Coronary artery (tissue), 2 donors: ENCODE measurements at regions not wholly inside any gene's neighbourhood (a gene's known extent, or its start where the extent isn't known, plus 50 kb on each side); places are given as distances from the start of the nearest gene placed in this dataset.
"Not testable (repeated sequence)": the region's sequence is repeated elsewhere in the genome, so short reads cannot be mapped to it uniquely, and the experiment has no call there.

ENCODE experiments used
- DNase-seq: peaks from one replicate; pipeline ENCODE4 v3.0.0-alpha.2; 2017; ENCODE audit warnings: low spot score
- H3K27ac ChIP-seq, 2 donors: fragments of 200-600 bp; sonication (generic); one replicate each; pipeline ENCODE4 v1.5.1; 2016 to 2019
- H3K4me3 ChIP-seq: fragments of 200-600 bp; sonication (generic); 2 replicates; pipeline ENCODE4 v1.5.1; 2016; ENCODE audit warnings: mild to moderate bottlenecking, moderate library complexity
- TF ChIP-seq, protein P1 (sequence below): fragments of 200-600 bp; sonication (generic); IDR thresholded peaks from one replicate; pipeline ENCODE4 v1.5.1; 2019; ENCODE audit warnings: antibody characterized with exemption

DNA sequence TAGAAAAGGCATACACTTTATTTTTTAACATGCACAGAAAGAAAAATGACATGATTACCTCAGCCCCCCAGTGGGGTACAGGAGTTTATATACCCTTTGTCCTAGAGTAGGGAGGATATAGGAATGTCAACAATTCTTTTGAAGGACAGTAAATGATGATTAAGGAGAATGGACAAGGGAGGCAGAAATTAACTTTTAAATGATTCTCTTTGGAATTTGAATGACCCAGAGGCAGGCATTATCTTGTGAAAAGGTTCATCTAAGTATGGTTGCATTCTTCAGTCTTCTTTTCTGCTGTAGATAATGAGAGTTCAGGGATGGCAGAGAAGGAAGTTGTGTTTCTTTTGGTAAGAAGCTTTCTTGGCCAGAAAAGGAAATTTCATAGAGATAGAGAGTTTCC, 971.3 kb downstream of the CNTNAP5 start:
- no peak for DNase-seq
- no peak overlapping the region for H3K27ac ChIP-seq
- TF ChIP-seq, protein P1, sequence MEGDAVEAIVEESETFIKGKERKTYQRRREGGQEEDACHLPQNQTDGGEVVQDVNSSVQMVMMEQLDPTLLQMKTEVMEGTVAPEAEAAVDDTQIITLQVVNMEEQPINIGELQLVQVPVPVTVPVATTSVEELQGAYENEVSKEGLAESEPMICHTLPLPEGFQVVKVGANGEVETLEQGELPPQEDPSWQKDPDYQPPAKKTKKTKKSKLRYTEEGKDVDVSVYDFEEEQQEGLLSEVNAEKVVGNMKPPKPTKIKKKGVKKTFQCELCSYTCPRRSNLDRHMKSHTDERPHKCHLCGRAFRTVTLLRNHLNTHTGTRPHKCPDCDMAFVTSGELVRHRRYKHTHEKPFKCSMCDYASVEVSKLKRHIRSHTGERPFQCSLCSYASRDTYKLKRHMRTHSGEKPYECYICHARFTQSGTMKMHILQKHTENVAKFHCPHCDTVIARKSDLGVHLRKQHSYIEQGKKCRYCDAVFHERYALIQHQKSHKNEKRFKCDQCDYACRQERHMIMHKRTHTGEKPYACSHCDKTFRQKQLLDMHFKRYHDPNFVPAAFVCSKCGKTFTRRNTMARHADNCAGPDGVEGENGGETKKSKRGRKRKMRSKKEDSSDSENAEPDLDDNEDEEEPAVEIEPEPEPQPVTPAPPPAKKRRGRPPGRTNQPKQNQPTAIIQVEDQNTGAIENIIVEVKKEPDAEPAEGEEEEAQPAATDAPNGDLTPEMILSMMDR, result no peak
- no peak overlapping the region for H3K4me3 ChIP-seq

DNA sequence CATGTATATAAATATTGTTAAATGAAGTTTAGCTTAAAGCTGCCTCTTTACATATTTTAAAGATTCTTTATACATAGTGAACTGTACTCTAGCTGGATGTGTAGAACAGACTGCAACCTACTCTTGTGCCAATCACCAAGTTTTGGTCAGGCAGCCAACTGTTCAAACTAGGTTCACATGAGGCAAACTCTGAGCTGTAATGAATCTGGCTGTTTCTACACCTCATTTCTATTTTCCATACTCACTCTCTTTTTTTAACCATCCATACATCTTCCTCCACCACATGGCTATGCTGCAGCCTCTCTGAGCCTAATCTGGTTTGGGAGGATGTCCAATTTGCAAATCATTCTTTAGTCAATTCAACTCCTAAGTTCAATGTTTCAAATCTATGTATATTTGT, 974.8 kb downstream of the CNTNAP5 start:
- H3K4me3 ChIP-seq, result no peak overlapping the region
- TF ChIP-seq, protein P1, result no peak
- DNase-seq, result no peak
- no peak overlapping the region for H3K27ac ChIP-seq

DNA sequence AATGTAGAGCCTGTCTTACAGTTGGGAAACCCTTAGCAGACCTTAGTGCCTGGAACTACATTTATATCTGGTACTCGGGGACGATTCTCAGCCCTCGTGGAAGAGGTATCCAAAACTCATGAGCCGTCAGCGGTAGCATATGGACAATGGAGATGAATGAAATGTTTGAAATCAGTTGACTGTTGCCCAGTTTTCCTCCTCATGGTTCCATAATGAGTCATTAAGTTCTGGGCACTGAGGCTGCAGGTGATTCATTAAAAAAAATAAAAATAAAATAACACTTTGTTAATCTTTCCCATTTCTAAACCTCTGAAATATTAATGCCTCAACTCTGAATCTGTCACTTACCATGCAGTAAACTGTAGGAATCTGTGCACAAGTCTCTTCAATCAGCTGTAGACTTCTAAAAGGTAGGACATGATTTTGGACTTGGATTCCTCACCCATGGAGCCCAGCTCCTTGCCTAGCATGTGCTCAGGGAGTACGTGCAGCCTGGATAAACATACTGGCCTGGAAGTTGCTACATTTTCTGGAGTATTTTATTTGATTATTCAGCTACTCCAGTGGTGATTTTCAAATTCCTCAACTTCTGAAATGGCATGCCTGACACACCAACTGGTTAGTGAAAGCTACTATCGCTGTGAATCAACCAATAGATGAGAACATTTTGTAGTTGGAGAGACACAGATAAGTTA, 979.2 kb downstream of the CNTNAP5 start:
- no peak for DNase-seq
- Histone ChIP-seq H3K27ac (no peak overlapping the region), H3K4me3 (no peak overlapping the region)
- TF ChIP-seq, protein P1, result no peak

DNA sequence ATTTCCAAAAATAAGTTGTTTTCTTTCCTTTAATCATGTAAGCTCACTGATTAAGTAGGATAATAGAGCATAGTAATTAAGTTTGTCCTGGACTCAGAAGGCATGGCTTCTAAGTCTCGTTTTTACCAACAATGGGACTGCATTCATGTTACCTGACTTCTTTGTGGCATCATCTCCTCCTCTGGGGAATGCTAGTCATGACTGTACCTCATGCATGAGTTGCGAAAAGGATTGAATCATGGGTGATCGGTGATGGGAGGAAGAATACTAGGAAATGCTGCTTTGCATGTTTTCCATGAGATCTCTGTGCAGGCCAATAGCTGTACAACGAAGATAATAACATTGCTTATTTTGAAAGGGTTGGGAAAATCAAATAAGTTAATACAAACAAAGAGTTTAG, 981.6 kb downstream of the CNTNAP5 start:
- no peak for DNase-seq
- TF ChIP-seq, protein P1, result no peak
- no peak overlapping the region for H3K4me3 ChIP-seq
- H3K27ac ChIP-seq, result no peak overlapping the region

DNA sequence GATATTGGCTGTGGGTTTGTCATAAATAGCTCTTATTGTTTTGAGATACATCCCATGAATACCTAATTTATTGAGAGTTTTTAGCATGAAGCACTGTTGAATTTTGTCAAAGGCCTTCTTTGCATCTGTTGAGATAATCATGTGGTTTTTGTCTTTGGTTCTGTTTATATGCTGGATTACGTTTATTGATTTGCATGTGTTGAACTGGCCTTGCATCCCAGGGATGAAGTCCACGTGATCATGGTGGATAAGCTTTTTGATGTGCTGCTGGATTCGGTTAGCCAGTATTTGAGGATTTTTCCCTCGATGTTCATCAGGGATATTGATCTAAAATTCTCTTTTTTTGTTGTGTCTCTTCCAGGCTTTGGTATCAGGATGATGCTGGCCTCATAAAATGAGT, 1003.6 kb downstream of the CNTNAP5 start:
- H3K4me3 ChIP-seq, DNase-seq, H3K27ac ChIP-seq: not testable (repeated sequence)

DNA sequence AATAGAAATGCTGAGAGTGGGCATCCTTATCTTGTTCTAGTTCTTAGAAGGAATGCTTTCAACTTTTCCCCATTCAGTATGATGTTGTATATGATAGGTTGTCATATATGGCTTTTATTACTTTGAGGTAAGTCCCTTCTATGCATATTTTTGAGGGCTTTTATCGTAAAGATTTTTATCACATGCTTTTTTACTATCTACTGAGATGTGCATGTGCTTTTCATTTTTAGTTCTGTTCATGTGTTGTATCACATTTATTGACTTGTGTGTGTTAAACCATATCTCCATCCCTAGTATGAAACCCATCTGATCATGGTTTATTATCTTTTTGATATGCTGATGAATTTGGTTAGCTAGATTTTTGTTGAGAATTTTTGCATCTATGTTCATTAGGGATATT, 1008.8 kb downstream of the CNTNAP5 start:
- no peak overlapping the region for H3K27ac ChIP-seq
- TF ChIP-seq, protein P1, result no peak
- no peak overlapping the region for H3K4me3 ChIP-seq
- no peak for DNase-seq

DNA sequence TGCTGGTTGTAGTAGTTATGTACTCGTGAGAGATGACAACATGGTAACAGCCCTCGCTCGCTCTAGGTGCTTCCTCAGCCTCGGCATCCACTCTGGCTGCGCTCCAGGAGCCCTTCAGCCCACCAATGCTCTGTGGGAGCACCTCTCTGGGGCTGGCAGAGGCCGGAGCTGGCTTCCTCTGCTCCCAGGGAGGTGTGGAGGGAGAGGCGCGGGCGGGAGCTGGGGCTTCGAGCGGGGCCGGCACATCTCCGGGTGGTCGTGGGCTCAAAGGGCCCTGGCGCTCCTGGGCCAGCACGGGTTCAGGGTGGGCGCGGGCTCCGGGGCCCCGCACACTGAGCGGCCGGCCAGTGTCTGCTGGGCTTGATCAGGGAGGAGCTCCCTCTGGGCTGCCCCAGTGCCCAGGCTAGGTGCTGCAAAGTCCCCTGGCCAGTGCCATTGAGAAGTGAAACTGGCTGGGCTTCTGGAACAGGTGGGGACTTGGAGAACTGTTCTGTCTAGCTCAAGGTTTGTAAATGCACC, 1012.1 kb downstream of the CNTNAP5 start:
- H3K27ac ChIP-seq, result no peak overlapping the region
- TF ChIP-seq, protein P1, result no peak
- H3K4me3 ChIP-seq, result no peak overlapping the region
- DNase-seq, result no peak
